ENCODE measurements at regions not wholly inside any gene's neighbourhood (a gene's known extent, or its start where the extent isn't known, plus 50 kb on each side); places are given as distances from the start of the nearest gene placed in this dataset.
"Not testable (repeated sequence)": the region's sequence is repeated elsewhere in the genome, so short reads cannot be mapped to it uniquely, and the experiment has no call there.

DNA sequence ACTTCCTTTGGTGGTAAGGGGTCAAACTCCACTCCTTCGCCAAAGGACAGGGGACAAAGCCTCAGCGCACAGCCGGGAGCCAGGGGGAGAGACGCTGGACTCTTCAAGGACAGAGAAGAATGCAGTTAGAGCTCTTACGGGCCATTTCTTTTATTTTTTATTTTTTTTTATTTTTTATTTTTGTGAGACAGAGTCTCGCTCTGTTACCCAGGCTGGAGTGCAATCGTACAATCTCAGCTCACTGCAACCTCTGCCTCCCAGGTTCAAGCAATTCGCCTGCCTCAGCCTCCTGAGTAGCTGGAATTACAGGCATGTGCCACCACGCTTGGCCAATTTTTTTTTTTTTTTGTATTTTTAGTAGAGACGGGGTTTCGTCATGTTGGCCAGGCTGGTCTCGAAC lies 93.2 kb upstream of the RPH3AL start, which contains the start of gene RFLNB:
RFLNB (minus strand) TSS at position 101 of the 400 bp plus-strand sequence.
- DNase-seq (ENCODE audit: low read depth in 4 of 4, low spot score in 3 of 4): not testable (repeated sequence)

DNA sequence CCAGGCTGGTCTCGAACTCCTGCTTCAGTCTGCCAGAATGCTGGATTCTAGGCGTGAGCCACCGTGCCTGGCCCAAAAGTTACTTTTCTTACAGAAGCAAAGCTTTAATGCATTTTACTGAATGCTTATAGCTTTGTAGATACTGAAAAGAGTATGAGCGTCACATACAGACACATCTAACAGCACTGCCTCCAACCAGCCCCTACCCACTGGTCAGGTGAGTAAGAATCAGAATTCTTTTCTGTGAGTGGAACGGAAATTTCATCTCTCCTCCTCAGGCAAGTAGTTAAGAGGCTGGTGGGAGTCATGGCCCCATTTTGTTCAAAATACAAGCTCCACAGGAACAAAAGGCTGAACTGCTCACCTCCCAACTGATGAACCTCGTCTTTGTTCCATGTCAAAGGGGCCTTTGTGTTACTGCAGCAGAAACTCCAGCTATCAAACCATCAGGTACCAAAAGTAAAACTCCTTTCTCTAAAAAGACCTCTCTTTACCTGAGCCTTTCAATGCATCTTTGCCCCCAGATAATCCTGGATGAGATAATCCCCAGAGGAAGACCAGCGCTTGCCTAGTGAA lies 92.4 kb upstream of the RPH3AL start:
- DNase-seq (ENCODE audit: low read depth in 4 of 4, low spot score in 3 of 4): no peak

DNA sequence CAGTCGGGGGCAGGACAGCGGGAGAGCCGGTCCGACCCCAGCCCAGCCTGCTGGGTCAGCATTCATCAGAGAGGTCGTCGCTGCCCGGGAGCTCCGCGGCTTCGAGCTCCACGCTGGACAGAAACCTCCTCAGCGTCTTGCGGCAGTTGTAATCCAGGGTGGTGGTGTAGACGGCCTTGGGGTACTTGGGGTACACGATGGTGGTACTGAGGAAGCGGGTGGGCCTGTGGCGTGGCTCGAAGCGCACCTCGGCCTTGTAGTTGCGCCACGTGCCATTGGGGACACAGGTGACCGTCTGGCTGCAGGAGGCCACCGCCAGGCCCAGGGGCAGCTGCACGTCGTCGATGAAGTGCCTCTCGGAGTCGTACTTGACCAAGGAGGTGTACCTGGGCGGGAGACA lies 90.5 kb upstream of the RPH3AL start:
- DNase-seq (ENCODE audit: low read depth in 4 of 4, low spot score in 3 of 4): no peak

DNA sequence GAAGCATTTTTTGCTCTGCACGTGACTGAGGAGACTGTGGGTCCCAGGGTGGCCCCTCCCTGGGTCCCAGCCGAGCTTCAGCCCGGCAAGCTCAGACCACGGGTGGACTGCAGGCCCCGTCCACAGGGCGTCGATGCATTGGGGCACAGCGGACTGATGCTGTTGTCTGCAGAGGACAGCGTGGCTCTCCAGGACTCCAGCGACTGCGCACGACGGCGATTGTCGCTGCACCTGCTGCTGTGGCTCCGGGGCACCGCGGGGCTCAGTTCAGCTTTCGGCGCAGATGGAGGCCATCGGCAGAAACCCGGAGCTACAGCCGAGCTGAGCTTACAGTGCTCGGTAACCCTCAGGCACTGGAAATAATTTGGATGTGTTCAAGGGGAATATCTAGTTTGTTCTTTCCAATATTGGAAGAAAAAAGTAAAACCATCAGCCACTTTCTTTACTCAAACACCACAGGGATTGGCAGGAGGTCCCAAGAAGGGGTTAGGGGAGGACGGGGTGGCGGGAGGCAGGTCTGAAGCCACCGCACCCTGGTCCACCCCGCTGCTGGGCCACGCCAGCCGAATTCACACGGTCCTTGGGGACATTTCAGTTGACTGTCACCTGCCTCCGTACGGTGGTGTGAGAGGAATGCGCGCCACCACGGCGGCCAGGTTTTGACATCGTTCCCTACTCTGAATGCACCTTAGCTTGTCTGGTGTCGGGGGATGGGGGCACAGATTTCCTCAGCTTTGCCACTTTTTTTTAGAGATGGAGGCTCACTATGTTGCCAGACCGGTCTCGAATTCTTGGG lies 88.7 kb upstream of the RPH3AL start:
- no peak for DNase-seq (ENCODE audit: low read depth in 4 of 4, low spot score in 3 of 4)

DNA sequence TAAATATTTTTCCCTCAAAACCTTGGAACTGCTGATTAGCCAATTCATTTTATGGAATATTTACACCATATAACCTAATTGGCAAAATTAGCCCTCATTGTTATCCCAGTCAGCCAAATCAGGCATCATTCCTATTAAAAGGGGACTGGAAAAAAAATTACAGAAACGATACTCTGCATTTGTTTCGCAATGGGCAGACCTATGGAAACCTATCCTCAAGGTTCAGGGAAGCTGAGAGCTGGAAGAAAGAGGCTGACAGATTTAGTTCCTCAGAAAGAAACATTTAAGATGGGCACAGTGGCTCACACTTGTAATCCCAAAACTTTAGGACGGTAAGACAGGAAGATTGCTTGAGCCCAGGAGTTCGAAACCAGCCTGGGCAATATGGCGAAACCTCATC lies 85.6 kb upstream of the RPH3AL start:
- DNase-seq (ENCODE audit: low read depth in 4 of 4, low spot score in 3 of 4): no peak

DNA sequence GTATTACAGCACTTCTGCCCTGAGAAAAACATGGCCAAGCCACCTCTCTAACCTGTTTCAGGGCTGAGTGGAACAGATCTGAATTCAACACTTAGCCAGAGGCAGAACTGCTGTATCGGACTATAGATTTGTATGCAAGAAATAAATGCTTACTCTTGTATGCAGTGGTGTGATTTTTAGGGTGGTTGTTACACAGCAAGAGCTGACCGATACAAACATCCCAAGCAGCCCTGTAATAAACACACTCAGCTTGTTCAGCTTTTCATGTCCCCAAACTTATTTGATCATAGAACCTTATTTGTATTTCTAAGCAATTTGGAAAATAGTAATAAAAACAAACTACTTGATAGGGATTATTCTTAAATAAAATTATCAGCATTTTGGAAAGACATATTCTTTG lies 84.9 kb upstream of the RPH3AL start:
- DNase-seq (ENCODE audit: low read depth in 4 of 4, low spot score in 3 of 4): no peak

DNA sequence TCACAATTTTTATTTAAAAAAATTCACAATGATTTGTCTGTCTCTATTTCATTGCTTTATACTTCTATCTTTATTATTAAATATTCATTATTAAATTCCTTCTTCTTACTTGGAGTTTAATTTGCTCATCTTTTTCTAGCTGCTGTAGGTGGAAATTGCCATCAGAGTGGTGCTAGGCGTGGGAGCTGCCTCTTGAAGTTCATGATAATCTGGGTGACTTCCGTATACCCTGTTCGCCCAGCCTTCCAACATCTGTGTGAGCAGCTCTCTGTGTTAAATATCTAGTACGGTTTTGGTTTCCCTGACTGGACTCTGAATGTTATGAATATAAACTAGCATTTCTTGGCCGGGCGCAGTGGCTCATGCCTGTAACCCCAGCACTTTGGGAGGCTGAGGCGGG lies 84.0 kb upstream of the RPH3AL start:
- DNase-seq (ENCODE audit: low read depth in 4 of 4, low spot score in 3 of 4): no peak

DNA sequence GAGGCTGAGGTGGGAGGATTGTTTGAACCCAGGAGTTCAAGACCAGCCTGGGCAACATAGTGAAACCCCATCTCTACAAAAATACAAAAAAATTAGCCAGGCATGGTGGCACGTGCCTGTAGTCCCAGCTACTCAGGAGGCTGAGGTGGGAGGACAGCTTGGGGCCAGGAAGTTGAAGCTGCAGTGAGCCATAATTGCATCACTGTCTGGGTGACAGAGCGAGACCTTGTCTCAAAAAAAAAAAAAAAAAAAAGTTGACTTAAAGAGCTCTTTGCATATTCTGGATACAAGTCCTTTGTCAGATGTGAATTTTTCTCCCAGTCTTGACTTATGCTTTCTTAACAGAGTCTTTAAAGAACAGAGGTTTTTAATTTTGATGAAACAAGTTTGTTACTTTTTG lies 79.9 kb upstream of the RPH3AL start:
- not testable (repeated sequence) for DNase-seq (ENCODE audit: low read depth in 4 of 4, low spot score in 3 of 4)

DNA sequence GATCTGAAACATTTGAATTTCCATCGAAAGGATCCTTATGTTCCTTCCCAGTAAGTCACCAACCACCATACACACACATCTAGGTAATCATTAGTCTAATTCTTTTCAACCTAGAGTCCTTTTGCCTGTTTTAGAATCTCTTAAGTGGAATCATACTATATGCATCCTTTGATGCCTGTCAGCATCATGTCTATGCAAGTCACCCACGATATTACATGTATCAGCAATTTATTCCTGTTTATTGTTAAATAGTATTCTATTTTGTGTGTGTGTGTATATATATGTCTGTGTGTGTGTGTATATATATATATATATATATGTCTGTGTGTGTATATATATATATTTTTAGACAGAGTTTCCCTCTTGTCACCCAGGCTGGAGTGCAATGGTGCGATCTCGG lies 78.9 kb upstream of the RPH3AL start:
- DNase-seq (ENCODE audit: low read depth in 4 of 4, low spot score in 3 of 4): no peak

DNA sequence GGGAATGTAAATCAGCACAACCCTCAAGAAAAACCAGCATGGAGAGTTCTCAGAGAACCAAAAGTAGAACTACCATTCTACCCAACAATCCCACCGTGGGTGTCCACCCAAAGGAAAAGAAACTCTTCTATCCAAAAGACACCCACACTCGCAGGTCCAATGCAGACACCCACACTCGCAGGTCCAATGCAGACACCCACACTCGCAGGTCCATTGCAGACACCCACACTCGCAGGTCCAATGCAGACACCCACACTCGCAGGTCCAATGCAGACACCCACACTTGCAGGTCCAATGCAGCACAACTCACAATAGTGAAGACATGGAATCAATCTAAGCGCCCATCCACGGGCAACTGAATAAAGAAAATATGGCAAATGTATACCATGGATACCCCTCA lies 77.0 kb upstream of the RPH3AL start:
- no peak for DNase-seq (ENCODE audit: low read depth in 4 of 4, low spot score in 3 of 4)

DNA sequence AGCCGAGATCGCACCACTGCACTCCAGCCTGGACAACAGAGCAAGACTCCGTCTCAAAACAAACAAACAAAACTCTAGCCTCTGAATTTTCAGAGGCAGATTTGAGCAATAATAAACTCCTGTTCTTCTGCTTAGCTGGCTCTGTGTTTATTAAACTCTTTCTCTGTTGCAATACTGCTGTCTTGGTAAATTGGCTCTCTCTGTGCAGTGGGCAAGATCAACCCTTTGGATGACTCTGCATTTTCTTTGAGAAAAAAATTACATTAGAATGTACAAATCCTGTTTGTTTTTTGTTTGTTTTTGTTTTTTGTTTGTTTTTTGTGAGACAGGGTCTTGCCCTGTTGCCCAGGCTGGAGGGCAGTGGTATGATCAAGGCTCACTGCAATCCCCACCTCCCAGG lies 75.8 kb upstream of the RPH3AL start:
- no peak for DNase-seq (ENCODE audit: low read depth in 4 of 4, low spot score in 3 of 4)

DNA sequence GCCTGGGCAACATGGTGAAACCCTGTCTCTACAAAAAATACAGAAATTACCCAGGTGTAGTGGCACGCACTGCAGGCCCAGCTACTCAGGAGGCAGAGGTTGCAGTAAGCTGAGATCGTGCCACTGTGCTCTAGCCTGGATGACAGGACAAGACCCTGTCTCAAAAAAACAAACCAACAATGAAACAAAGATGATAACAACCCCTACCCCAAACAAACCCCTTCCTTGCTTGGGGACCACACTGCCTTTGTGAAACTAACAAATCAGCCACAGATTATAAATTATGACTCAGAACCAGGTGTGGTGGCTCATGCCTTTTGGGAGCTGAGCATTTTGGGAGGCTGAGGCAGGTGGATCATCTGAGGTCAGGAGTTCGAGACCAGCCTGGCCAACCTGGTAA lies 75.3 kb upstream of the RPH3AL start:
- no peak for DNase-seq (ENCODE audit: low read depth in 4 of 4, low spot score in 3 of 4)

DNA sequence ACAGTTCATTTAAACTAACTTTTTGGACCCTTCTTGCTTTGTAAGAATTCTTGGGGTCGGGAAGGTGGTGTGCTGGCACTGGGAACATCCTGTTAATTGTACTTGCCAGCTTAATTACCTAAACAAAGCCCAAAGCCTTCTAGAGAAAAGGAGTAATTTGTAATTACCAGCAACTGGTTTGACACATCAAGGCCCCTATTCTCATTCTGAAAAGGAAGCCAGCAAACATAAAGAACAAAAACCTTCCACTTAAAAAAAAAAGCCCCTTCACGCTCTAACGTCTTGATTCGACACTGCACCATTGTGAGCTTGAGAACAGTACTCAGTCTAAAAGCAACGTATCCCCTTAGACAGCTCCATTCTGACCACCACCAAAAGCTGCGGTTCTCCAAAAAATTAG lies 74.7 kb upstream of the RPH3AL start:
- no peak for DNase-seq (ENCODE audit: low read depth in 4 of 4, low spot score in 3 of 4)

DNA sequence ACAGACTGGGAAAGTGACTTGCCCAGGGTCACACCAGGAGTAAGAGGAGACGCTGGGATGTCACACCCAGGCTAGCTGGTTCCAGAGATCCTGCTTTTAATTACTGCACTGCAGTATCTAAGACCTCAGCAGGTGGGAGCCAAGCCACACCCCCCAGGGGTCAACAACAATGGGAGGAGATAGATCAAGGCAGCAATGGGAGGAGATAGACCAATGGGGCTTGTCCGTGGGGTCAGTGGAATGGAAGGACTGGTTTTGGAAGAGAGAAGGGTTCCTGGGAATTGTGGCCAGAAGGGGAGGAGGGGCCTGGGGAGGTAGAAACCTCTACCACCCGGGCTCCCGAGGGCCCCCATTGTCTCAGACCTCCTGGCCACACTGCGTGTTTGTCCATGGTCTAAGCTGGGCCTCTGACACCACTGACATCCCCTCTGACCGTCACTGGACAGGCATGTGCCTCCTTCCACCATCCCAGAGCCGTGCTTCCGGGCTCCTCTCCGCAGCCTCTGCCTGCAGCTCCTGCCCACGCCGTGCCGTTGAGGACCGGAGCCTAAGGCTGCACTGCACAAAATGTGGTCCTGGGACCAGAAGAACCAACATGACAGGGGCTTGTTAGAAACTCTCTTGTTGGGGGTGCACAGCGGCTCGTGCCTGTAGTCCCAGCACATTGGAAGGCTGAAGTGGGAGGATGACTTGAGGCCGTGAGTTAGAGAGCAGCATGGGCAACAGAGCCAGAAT lies 69.8 kb upstream of the RPH3AL start:
- DNase-seq (ENCODE audit: low read depth in 4 of 4, low spot score in 3 of 4): no peak

DNA sequence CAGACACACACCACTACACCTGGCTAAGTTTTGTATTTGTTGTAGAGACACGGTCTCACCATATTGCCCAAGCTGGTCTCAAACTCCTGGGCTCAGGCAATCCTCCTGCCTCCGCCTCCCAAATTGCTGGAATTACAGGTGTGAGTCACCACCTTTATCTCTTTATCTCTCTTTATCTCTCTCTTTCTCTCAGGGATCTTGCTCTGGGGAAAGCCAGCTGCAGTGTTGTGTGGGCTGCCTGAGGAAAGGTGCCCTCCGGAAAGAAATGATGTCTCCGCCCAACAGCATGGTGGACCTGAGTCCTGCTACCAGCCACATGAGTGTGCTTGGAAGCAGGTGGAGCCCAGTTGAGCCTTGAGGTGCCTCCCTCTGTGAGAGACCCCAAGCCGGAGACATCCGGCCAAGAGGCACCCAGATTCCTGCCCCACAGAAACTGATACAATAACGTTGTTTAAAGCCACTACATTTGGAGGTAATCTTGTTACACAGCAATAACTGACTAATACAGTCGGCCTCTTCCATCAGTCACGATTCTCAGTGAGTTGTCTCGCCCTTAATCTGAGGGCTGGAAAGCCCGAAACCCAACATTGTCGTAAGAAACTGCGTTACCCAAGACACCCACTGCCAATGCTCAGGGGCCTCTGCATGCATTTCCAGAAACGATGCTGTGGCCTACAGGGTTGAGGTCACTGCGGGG lies 68.0 kb upstream of the RPH3AL start:
- no peak for DNase-seq (ENCODE audit: low read depth in 4 of 4, low spot score in 3 of 4)

DNA sequence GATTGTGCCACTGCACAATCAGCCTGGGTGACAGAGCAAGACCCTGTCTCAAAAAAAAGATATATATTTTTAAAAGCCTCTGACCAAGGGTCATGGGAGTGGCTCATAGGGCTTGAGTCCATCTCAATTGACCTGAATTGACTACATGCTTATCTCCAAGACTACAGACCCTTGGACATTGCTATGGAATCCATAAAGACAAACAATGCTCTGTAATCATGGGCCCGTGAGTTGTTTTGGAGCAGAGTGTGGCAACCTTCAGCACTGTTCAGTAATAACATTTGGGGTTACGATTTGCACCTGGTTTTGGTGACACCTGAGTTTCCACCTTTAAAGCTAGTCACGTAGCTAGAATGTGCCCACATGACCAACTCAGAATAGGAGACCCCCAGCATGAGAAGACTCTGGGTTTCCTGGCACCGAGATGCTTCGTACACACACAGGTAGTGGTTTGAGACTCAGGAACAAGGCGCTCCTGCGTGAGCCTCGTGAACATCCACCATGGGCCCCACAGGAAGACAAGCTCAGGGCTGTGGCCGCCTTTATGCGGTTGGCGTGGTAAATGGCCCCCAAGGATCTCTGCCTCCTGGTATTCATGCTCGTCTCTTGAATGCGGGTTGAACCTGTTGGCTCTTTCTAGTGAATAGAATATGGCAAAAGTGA lies 66.6 kb upstream of the RPH3AL start:
- no peak for DNase-seq (ENCODE audit: low read depth in 4 of 4, low spot score in 3 of 4)

DNA sequence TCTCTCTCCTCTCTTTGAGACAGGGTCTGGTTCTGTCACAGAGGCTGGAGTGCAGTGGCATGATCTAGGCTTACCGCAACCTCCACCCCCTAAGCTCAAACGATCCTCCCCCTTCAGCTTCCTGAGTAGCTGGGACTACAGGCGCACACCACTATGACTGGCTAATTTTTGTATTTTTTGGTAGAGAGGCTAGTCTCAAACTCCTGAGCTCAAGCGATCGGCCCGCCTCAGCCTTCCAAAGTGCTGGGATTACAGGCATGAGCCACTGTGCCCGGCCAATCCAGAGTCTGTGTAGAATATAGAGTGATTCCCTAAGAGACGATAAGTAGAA lies 65.8 kb upstream of the RPH3AL start:
- no peak for DNase-seq (ENCODE audit: low read depth in 4 of 4, low spot score in 3 of 4)

DNA sequence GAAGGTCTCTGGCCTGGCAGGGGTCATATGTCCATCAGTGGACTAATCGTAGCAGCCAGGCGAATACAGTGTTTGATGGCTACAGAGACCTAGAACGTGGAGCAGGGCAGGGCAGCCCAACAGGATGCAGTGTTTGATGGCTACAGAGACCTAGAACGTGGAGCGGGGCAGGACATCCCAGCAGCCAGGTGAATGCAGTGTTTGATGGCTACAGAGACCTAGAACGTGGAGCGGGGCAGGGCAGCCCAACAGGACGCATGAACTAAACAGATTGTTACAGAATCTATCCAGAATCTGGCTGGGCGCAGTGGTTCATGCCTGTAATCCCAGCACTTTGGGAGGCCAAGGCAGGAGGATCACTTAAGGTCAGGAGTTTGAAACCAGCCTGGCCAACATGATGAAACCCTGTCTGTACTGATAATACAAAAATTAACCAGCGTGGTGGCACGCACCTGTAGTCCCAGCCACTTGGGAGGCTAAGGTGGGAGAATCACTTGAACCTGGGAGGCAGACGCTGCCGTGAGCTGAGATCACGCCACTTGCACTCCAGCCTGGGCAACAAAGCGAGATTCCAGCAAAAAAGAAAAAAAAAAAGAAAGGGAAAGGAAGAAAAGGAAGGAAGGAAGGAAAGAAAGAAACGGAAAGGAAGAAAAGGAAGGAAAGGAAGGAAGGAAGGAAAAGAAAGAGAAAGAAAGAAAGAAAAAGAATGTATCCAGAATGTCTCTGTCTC lies 65.2 kb upstream of the RPH3AL start:
- no peak for DNase-seq (ENCODE audit: low read depth in 4 of 4, low spot score in 3 of 4)

DNA sequence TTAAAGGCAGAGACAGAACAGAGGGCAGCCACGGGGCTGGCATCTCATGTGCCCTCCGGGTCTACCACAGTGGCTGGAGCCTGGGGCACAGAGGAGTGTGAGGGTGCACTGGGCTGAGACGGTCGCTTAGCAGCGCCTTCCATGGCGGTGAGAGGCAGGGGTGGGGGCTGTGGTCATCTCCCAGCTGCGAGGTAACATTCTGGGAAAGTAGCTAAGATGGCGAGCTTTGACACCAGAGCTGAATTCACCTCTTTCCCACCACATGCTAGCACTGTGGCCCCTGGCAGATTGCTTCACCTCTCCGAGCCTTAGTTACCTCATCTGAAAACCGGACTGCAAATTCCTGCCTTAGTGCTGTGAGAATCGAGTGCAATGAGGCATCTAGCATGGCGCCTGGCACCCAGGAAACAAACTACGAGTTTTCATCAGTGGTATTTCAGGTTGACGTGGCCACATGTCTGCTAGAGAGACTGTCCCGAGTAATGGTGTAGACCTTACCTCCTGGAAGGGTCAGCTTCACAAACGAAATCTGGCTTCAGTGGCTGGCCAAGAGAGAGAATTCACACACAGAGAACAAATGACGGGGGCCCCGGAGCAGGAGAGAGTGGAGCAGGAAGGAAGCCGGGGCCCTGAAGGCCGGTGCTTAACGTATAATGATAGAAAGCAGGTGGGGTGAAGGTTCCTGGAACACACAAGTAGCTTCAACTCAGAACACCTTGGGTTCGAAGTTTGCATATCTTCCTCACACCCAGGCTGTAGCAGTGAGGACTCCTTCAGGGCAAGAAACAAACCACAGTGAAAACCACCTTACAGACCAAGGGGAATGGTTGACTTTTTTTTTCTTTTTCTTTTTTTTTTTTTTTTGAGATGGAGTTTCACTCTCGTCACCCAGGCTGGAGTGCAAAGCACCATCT lies 63.9 kb upstream of the RPH3AL start:
- DNase-seq (ENCODE audit: low read depth in 4 of 4, low spot score in 3 of 4): no peak
